GM18517 (cell line): ENCODE measurements at regions not wholly inside any gene's neighbourhood (a gene's known extent, or its start where the extent isn't known, plus 50 kb on each side); places are given as distances from the start of the nearest gene placed in this dataset.

Source experiments
- ATAC-seq: cut with Tn5 transposase; IDR thresholded peaks from one replicate; pipeline ENCODE4 v1.9.1; 2021; ENCODE audit warnings: mild to moderate bottlenecking, moderate library complexity; ENCODE audit not compliant: unreplicated experiment

- peak; percentile 89 for ATAC-seq
Measured at GRCh38 chr7:33750177-33750576, 155.2 kb upstream of the BMPER start.

GRCh38 chr7:33751443-33751842 lies 153.9 kb upstream of the BMPER start:
- no peak for ATAC-seq

- no peak for ATAC-seq
Measured at GRCh38 chr7:33753881-33754525, 151.3 kb upstream of the BMPER start.

- ATAC-seq = no peak
Measured at GRCh38 chr7:33754933-33755928, 150.1 kb upstream of the BMPER start.

GRCh38 chr7:33757050-33757449 lies 148.3 kb upstream of the BMPER start:
- ATAC-seq = no peak

GRCh38 chr7:33757563-33758165 lies 147.7 kb upstream of the BMPER start:
- no peak for ATAC-seq

- ATAC-seq = no peak
Measured at GRCh38 chr7:33760146-33760545, 145.2 kb upstream of the BMPER start.

GRCh38 chr7:33760834-33761233 lies 144.5 kb upstream of the BMPER start:
- no peak for ATAC-seq

GRCh38 chr7:33761449-33762080 lies 143.8 kb upstream of the BMPER start:
- no peak for ATAC-seq

GRCh38 chr7:33762151-33762910 lies 143.0 kb upstream of the BMPER start:
- no peak for ATAC-seq

GRCh38 chr7:33762911-33763306 lies 142.4 kb upstream of the BMPER start:
- ATAC-seq = no peak

- no peak for ATAC-seq
Measured at GRCh38 chr7:33764752-33765451, 140.4 kb upstream of the BMPER start.

- no peak for ATAC-seq
Measured at GRCh38 chr7:33766405-33766804, 138.9 kb upstream of the BMPER start.

- no peak for ATAC-seq
Measured at GRCh38 chr7:33769930-33770329, 135.4 kb upstream of the BMPER start.

GRCh38 chr7:33770576-33770975 lies 134.8 kb upstream of the BMPER start:
- no peak for ATAC-seq

- ATAC-seq = no peak
Measured at GRCh38 chr7:33771422-33771821, 133.9 kb upstream of the BMPER start.

- no peak for ATAC-seq
Measured at GRCh38 chr7:33773053-33773452, 132.3 kb upstream of the BMPER start.

GRCh38 chr7:33774762-33775523 lies 130.4 kb upstream of the BMPER start:
- no peak for ATAC-seq

GRCh38 chr7:33775790-33776189 lies 129.5 kb upstream of the BMPER start:
- ATAC-seq = no peak
